NCI-H226 (cell line): ENCODE measurements at regions not wholly inside any gene's neighbourhood (a gene's known extent, or its start where the extent isn't known, plus 50 kb on each side); places are given as distances from the start of the nearest gene placed in this dataset.
A peak's percentile ranks its signal among the peaks of the same experiment; 100 is the strongest.
"Not testable (repeated sequence)": the region's sequence is repeated elsewhere in the genome, so short reads cannot be mapped to it uniquely, and the experiment has no call there.

ENCODE experiments used
- DNase-seq: peaks from one replicate; pipeline ENCODE4 v3.0.0-alpha.2; 2015

DNA sequence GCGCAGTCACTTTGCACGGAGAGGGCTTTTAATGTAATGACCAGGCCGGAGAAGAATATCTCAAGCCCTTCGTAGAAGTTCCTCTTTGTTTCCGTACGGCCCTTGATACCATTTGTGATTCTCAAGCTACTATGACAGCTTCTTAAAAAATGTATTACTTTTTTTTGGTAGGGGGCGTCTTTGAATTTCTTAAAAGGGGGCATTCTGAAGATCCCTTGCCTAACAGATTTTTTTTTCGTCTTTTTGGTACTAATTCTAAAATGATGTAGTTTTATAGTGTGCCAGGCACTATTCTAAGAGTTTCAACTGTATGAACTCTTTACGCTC lies 614.0 kb downstream of the MCTP2 start:
- no peak for DNase-seq

DNA sequence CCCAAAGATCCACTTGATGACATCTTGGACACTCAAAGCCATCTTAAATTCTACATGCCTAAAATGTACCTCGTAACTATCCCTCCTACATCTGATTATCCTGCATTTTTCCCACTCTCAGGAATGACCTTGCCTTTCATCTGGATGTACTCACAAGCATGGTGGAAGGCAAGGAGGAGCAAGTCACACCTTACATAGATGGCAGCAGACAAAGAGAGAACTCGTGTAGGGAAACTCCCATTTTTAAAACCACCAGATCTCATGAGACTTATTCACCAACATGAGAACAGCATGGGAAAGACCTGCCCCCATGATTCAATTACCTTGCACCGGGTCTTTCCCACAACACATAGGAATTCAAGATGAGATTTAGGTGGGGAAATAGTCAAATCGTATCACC lies 616.0 kb downstream of the MCTP2 start:
- no peak for DNase-seq

DNA sequence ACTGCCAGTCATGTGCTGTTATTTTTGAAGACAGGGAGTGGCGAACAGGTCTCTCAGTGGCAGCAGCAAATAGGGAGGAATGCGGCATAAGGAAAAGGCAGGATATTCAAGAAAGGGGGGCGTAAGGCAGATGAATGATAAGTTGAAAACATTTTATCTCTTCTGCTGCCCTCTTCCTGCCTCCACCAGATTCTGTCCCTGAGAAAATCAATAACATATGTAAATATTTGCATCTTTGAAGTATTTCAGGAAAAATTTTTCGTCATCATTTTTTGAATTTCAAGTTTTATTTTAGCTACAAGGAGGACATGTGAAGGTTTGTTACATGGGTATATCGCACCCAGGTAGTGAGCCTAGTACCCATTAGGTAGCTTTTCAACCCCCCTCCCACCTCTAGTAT lies 616.7 kb downstream of the MCTP2 start:
- DNase-seq: no peak

DNA sequence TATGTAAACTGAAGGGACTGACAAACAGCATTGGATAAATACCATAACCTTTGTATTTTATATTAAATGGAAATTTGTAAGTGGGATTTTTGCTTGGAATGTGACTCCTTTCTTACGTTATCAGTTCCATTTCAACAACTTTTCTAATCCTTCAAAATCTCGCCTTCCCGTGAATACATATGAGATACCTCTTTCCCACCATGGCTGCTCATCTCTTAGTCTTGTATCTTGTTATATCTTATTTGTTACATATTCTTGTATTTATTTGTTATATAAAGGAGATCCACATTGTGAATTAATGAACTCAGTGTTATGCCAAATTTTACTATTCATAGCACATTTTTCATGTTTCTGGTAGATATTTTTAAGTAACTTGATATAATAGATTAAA lies 623.7 kb downstream of the MCTP2 start:
- no peak for DNase-seq

DNA sequence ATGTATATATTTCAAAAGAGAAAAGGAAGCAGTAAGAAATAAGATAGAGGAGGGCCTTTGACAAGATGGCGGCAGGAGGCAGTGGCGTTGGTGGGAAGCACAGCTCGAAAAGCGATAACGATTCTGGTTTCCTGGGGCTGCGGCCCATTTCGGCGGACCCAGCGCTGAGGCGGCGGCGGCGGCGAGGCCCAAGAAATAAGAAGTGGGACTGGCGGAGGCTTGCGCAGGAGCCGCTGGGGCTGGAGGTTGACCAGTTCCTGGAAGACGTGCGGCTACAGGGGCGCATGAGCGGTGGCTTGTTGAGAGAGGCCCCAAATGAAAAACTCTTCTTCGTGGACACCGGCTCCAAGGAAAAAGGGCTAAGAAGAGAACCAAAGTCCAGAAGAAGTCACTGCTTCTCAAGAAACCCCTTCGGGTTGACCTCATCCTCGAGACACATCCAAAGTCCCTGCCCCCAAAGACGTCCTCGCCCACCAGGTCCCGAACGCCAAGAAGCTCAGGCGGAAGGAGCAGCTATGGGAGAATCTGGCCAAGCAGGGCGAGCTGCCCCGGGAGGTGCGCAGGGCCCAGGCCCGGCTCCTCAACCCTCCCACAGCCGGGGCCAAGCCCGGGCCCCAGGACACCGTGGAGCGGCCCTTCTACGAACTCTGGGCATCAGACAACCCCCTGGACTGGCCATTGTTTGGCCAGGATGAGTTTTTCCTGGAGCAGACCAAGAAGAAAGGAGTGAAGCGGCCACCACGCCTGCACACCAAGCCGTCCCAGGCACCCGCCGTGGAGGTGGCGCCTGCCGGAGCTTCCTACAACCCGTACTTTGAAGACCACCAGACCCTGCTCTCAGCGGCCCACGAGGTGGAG lies 624.3 kb downstream of the MCTP2 start:
- no peak for DNase-seq

DNA sequence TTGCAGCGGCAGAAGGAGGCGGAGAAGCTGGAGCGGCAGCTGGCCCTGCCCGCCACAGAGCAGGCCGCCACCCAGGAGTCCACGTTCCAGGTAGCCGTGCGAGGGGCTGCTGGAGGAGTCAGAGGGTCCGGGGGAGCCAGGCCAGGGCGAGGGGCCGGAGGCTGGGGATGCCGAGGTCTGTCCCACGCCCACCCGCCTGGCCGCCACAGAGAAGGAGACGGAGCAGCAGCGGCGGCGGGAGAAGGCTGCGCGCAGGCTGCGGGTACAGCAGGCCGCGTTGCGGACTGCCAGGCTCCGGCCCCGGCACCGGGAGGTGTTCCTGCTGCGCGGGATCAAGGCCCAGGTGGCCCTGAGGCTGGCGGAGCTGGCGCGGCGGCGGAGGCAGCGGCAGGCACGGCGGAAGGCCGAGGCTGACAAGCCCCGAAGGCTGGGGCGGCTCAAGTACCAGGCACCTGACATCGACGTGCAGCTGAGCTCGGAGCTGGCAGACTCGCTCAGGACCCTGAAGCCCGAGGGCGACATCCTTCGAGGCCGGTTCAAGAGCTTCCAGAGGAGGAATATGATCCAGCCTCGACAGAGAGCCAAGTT lies 625.0 kb downstream of the MCTP2 start:
- DNase-seq: no peak

DNA sequence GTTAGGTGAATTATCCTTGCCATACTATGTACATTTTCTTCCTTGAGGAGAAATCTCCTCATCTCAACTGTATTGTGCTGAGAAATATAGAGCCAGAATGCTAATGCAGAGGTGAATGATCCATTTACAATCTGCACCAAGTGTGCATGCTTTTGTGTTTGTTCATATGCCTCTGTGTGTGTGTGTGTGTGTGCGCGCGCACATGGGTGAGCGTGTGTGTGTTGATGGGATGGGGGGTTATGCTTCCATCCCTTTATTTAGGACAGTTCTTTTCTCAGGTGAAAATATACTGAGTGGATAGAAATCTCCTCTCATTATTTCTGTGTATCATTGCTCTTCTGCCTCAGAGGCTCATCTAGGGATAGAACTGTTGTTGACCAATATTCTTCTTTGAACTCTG lies 626.1 kb downstream of the MCTP2 start:
- no peak for DNase-seq

DNA sequence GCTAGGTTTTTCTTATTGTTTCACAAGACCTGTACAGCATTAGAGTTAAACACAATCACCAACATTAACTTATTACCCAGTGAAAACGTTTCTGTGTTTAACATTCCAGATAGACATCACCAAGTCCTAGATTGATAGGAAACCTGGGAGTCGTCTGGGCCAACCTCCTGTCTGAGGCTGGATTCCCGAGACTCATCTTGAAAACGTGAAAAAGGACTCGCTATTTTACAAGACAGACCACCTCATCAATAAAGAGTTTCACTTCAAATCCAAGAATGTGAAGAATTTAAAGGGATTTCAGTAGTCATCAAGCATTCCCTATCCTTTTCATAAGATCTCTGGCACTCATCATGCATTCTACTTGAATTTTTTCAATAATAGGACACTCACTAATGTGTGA lies 626.6 kb downstream of the MCTP2 start:
- no peak for DNase-seq

DNA sequence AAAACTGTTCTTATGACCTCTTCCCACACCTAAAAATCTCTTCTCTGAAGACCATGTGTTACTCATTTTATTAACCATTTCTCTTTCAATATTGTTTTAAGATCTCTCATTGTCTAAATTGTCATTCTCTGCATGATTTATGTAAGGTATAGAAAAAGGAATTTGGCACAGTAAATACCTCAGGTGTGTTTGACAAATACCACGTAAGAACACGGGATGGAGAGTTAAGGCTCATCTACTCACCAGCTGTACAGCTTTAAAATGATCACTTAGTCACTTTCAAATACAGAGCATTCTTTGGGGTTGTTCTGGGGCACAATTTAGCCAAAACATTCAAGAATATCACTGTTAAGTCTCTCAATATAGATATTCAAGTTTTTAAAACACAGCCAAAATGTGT lies 627.1 kb downstream of the MCTP2 start:
- DNase-seq: no peak

DNA sequence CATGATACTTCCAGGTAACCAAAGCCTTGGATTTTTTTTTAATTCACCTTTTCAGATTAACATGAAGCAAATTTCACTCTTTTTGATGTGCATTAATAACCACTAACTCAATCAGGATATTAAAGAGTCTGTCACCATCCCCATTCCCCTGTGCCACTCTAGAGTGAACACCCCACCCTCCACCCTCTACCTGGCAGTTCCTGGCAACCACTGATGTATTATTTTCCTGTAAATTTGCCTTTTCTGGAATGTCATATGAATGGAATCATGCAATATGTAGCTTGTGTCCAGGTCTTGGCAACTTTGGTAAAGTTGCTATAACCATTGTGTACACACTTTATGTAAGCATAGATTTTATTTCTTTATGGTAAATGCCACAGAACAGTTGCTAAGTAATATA lies 627.6 kb downstream of the MCTP2 start:
- DNase-seq: no peak

DNA sequence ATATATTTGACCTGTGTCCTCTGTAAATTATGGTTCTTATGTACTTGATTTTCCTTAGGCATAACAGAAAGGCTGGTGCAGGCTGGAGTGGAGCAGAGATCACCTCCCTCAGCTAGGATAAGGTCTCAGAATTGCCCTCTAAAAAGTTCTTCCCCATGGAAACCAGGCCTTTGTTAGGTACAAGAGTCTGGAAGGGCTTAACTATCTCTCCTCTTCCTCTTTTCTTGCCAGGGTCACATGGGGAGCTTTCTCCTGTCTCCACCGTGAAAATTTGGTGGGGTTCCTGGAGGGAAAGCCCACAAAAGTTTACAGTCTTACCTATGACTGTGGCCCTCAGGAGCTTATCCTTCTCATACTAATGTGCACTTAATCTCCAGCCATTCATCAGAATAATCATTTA lies 633.2 kb downstream of the MCTP2 start:
- DNase-seq: no peak

DNA sequence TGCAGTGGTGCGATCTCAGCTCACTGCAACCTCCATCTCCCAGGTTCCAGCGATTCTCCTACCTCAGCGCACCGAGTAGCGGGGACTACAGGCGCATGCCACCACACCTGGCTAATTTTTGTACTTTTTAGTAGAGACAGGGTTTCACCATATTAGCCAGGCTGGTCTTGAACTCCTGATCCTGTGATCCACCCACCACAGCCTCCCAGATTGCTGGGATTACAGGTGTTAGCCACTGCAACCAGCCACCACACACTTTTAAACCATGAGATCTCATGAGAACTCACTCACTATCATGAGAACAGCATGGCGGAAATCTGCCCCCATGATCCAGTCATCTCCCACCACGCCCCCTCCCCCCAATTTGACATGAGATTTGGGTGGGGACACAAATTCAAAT lies 636.9 kb downstream of the MCTP2 start:
- DNase-seq: not testable (repeated sequence)

DNA sequence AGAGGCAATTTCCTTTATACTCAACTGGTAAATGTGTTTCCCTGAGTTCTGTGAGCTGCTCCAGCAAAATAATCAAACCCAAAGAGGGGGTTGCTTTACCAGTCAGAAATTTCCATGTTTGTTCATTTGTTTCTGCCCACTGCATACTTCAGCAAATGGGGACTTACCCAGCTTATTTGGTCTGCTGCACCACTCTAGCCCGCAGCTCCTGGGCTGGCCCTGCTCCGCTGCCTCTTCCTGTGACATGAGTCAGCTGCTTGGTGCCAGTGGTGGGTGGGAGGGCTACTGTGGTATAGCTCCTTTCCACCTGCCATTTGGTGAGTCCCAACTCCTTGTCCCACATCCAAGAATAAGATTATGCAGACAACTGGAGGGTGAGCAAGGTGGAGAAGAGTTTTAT lies 644.2 kb downstream of the MCTP2 start:
- no peak for DNase-seq

DNA sequence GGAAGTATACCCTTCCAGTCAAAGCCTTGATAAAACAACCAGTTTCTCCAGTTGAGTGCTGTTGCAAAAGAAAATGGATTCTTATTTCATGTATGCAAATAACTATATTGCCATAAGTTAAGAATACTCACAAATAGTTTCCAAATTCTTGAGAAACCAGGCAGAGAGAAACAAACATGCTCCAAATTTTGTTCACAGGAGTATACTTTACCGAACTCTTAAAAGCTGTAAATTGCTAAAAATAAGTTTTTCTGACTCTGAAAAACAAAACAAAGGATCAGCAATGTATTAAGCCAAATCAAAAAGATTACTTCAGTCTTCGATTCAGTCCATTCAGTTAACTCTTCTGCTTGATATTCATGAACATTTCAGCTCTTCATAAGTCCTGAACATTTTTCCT lies 646.5 kb downstream of the MCTP2 start:
- DNase-seq: no peak

DNA sequence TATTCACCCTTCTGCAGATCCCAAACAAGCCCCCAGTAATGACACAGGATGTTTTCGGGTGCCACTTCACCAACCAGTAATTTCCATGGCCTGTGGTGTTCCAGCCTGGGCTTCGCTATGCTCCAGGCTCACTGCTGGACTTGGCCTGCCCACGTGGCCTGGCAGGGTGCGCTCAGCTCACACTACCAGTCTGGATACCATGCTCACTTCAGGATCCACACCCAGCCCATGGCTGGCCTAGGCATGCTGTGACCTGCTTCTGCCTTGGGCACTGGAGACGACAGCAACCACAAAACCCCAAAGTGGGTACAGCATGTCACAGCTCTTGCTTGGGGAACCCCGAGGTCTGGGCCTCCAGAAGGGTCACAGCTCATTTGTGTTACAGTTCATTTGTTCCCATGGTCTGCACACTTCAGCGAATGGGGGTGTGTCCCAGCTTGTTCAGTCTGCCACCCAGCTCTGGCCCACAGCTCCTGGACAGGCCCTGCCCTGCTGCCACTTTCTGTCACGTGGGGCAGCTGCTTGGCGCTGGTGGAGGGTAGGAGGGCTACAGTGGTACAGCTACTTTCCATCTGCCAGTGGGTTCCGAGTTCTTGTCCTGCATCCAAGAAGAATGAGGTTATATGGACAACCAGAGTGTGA lies 650.8 kb downstream of the MCTP2 start:
- DNase-seq: no peak

DNA sequence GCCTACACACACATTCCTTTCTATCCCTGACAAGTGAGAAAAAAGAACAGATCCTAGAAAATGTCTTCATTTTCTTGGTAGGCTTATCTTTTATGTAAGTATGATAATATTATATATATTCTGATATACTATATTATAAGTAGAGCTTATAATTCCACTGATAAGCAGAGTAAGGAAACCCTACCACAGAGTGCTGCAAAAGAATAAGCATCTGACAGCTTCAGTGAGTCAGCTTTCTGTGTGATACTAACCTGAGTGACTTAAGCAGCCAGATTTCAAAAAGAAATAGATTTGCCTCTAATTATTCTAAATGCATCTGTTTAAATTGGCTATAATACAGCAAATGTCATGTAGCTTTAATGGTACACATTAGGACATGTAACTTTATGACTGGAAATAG lies 656.0 kb downstream of the MCTP2 start:
- DNase-seq: no peak

DNA sequence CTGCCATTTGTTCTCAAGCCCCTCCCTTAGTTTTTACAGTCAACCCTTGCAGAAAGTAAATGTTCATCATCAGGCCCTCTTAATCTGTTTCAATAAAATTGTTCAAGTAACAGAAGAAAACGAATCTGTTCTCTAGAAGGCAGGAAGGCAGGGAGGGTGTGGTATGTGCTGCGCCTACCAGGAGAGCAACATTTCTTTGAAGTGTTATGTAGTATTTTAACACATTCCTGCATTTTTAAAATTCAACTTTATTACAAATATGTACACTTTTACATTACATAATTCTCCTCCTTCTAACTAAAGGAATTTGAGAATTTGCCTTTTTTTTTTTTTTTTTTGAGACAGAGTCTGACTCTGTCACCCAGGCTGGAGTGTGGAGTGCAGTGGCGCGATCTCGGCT lies 657.8 kb downstream of the MCTP2 start:
- DNase-seq: no peak

DNA sequence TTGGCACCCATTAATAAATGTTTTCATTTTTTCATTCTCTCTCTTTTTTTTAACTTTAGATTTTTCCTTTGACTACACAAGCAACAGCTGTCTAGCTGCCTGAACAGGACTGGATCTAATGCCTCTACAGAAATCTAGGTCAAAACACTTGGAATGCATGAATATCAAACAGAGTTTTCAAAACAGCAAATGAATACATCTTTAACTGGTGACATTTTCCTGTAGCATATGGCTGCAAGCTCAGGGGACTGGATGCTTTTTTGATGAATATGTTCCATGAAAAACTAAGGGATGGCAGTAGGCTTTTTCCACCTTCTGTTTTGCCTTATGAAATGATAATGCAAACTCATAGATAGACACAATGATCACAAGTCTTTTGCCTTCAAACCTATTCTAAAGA lies 661.7 kb downstream of the MCTP2 start:
- DNase-seq: no peak

DNA sequence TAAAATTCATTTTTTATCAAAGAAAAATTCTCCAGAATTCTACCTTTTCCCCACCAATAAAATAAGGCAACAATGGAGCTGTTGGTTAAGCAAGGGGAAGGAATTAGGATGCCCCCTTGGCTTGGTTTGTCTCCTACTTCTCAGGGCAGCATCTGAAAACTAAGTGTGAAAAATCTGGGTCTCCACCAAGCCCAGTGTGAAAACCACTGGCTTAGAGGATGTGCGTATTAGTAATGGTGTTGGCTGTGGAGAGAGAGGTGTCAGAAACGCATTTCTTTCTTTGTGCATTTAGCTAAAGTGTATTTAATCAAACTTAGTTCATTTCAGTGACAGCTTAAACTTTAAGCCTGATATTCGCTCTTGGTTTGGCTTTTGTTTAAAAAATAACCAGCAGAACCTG lies 662.7 kb downstream of the MCTP2 start:
- DNase-seq: no peak

DNA sequence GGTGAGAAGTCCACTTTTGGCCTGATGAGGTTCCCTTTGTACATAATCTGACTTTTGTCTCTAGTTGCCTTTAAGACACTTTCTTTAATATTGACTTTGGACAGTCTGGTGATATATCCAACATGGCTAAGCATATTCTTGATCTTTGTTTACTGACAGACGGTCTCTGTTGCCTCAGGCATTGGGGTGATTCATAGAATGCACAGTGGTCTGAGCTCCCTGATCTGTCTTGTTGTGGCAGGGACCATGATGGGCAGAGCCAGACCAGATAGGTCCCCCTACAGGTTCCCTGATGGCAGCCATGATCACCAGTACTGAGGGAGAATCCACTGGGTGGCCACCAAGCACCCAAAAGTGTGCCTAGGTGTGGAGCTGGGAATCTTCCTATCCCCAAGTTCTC lies 678.1 kb downstream of the MCTP2 start:
- DNase-seq: no peak

DNA sequence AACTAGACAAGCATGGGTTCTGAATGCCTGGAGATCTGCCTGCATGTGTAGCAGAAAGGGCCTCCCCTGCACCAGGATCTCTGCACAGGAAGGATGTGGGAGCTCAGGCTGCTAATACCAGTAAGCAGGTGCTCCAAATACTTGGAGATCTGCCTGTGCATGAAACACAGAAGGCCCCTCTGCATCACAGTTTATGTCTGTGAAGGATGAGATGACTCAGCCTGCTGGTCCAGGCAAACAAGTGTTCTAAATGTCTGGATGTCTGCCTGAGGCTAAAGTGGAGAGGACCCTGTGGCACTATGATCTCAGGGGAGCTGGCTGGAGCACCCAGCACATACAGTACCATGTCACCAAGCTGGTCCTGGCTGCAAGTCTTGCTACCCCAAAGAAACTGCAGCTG lies 678.8 kb downstream of the MCTP2 start:
- peak; percentile 73 for DNase-seq

DNA sequence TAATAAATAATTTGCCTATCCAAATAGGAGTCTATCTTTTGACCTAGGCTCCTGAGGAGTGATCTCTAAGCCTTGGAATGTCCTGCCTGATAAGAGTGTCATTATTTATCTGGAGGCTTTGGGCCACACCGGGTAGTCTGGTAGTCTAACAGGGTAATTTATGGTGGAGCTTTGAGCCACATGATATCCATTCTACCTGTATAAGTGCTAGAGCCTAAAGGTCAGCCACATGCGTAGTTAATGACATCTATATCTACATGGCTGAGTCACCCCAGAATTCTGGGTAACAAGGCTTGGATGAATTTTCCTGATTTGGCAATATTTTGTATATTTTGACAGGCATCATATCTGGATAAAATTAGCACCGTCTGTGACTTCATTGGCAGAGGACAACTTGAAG lies 681.4 kb downstream of the MCTP2 start:
- peak; percentile 3 for DNase-seq

DNA sequence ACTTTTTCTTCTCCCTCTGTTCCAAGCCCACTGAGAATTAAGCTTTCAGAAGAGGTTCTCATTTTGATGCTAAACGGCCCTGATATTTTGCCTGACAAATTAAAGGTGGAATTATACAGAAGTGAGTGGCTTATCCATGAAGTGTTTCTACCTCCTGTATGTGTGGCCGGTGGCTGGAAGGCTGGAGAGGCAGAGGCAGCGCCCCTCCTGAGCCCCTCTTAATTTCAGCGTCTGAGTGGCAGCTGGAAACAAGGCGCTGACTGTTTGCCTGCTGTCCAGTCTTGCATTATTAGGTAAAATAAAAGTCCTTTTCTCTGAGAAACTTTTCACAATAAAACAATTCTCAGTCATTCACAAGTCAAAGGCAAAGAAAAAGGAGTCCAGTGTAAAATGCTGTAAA lies 685.7 kb downstream of the MCTP2 start:
- DNase-seq: no peak

DNA sequence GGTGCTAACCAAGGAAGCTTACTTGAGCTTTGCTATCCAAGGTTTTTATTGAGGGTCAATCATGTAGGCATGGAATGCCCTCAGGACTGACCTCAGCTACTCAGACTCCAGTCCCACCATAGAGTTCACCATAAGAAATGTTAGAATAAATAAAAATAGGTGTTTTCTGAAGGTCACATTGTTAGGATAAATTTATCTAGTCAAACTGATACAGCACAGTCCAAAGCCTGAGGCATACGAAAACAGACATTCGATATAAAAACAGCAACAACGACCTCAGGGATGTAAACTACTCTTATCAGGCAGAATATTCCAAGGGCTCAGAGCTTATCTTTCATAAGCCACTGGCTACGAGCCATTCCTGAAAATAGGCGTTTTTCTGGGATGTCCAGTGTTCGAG lies 690.6 kb downstream of the MCTP2 start:
- no peak for DNase-seq

DNA sequence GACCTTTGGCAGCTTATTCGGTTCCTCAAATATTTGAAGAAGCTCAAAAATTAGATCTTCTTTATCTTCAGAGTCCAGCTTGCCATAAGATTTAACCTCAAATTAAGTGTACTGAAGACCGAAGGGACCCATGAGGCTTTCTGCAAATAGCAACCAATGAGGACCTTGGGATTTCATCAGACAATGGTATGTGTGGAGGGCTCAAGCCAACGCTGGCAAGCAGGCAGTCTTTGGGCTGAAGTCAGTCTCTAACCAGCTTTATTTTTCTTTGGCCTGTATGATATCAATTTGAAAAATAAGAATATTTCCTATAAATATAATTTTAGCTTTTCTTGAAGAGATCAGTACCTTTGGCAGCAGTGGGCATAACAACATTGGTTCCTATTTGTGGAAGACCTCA lies 692.7 kb downstream of the MCTP2 start:
- DNase-seq: no peak
